ENCODE measurements at regions not wholly inside any gene's neighbourhood (a gene's known extent, or its start where the extent isn't known, plus 50 kb on each side); places are given as distances from the start of the nearest gene placed in this dataset.
"Not testable (repeated sequence)": the region's sequence is repeated elsewhere in the genome, so short reads cannot be mapped to it uniquely, and the experiment has no call there.

GRCh38 chr2:16072638-16073290, 132.4 kb downstream of the MYCN start:
- DNase-seq (ENCODE audit: low read depth, low spot score): no peak
- no peak overlapping the region for H3K27ac ChIP-seq

GRCh38 chr2:16071865-16072637, 131.7 kb downstream of the MYCN start:
- H3K27ac ChIP-seq: no peak overlapping the region
- no peak for DNase-seq (ENCODE audit: low read depth, low spot score)

GRCh38 chr2:16071039-16071864, 130.9 kb downstream of the MYCN start:
- no peak overlapping the region for H3K27ac ChIP-seq
- DNase-seq (ENCODE audit: low read depth, low spot score): no peak

GRCh38 chr2:16070648-16070971, 130.3 kb downstream of the MYCN start:
- DNase-seq (ENCODE audit: low read depth, low spot score): no peak
- no peak overlapping the region for H3K27ac ChIP-seq

- DNase-seq (ENCODE audit: low read depth, low spot score): no peak
- H3K27ac ChIP-seq: no peak overlapping the region
Measured at GRCh38 chr2:16069933-16070647, 129.7 kb downstream of the MYCN start.

GRCh38 chr2:16069663-16069932, 129.2 kb downstream of the MYCN start:
- no peak overlapping the region for H3K27ac ChIP-seq
- no peak for DNase-seq (ENCODE audit: low read depth, low spot score)

DNA sequence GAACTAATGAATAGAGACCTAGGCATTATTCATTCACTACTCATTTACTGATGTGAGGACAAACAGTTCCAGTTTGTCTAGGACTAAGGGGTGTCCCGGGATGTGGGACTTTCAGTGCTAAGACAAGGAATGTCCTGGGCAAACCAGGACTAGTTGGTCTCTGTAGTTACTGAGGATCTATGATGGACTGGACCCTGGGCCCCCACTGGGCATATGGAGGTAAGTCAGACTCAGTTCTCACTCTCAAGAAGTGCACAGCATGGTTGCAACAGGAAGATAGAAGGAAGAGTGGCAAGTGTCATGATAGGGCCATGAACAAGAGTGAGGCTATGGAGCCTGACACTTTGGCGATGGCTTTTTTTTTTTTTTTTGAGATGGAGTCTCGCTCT, 128.2 kb downstream of the MYCN start:
- no peak overlapping the region for H3K27ac ChIP-seq
- DNase-seq (ENCODE audit: low read depth, low spot score): no peak

DNA sequence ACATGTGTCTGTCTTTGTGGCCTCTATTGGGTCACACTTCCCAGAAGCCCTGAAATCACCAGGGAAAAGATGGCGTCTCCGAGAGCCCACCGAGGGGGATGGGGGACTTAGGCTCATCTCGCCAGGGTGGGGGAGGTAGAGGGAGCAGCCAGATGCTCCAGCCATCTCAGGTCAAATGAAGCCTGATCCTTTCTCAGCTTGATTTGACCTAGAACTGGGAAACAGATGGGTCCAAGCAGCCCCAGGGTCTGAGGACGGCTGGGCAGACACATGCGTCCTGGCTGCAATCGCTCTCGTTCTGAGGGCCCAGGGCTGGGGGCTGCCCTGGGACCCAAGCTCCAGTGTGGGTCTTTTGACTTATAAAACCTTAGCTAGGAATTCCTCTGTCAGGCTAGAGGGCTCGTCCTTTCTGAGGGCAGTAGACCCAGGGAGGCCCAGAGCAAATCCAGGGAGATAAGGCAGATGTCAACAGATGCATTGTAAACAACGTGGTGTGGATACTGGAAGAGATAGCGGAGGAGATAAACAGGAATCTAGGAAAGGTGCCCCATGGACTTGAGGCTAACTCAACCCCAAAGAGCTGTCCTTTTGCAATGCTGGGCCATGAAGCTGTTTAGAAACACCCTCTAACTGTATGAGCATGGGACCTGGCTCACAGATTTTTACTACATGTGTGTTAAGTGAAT, 127.7 kb downstream of the MYCN start:
- no peak overlapping the region for H3K27ac ChIP-seq
- DNase-seq (ENCODE audit: low read depth, low spot score): no peak

DNA sequence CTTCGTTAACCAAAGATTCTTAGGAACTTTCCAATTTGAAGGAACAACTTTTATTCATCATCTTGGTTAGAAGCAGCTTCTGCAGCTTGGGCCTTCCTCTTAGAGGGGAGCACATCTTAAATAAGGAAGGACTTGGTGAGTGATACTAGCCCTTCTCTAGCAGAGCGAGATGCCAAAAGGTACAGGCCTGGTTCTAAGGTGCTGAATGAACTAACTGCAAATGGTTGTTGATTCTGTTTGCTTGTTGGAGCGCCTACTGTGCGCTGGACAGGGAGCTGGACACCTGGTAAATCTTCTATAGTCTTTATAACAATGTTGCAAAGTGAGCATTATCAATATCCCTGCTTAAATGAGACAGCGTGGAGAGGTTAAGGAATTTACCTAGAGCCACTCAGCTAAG, 127.1 kb downstream of the MYCN start:
- DNase-seq (ENCODE audit: low read depth, low spot score): no peak
- no peak overlapping the region for H3K27ac ChIP-seq

DNA sequence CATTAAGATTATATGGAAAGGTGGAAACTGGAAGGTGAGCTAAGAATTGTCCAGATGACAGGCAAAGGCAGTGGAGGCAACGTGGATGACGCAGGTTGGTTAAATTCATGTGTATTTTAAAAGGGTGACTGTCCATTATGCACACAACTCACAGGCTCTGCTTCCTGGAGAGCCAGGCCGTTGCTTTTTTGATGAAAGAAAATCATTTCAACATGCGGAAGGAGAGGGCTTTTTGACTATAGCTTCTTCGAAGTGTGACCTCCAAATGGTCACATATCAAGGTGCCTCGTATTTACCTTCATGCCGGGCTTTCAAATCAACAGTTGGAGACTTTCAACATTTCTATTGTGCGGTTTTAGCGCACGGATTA, 126.7 kb downstream of the MYCN start:
- no peak for DNase-seq (ENCODE audit: low read depth, low spot score)
- no peak overlapping the region for H3K27ac ChIP-seq

GRCh38 chr2:16066261-16067036, 126.1 kb downstream of the MYCN start:
- H3K27ac ChIP-seq: no peak overlapping the region
- DNase-seq (ENCODE audit: low read depth, low spot score): no peak

DNA sequence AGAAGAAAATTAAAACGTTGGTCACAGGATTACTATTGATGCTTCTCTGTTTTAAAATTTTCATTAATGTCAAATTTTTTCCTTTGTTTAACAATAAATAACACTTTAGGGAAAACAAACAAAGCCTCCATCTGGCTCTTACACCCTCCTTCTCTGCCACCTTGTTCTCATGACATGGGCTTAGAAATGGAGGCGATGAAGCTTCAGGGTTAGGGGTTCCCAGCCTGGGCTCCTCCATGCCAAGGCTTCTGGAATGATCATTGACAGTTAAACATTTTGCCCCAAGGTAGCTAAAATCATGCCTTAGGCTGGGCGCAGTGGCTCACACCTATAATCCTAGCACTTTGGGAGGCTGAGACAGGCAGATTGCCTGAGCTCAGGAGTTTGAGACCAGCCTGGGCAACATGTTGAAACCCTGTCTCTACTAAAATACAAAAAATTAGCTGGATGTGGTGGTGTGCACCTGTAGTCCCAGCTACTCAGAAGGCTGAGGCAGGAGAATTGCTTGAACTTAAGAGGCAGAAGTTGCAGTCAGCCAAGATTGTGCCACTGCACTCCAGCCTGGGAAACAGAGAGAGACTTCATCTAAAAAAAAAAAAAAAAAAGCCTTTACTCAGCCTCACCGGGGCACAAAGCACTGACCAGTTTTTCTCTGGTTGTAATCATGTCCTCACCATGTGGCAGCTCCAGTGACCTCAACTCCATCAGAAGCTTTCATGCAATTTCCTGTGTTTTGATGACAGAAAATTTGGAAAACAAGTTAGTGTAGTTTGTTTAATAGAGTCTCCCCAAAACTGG, 125.1 kb downstream of the MYCN start:
- H3K27ac ChIP-seq; DNase-seq (ENCODE audit: low read depth, low spot score): not testable (repeated sequence)

DNA sequence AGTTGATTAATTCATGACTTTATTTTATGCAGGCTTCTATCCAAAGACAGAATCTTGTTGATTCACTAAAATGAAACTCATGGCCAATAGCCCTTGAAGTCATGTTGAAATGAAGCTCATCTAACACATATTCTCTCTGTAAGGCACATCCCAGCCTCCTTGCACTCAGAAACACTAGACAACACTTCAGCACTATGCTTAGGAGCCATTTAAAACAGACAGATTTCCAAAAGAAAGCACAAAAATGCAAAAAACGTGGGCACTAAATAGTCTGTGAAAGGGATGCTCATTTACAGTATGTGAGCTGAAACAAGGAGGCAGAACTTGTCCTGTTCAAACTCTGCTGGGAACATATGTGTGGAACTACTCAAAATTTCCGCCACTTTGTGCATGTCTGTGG, 124.4 kb downstream of the MYCN start:
- H3K27ac ChIP-seq: no peak overlapping the region
- DNase-seq (ENCODE audit: low read depth, low spot score): no peak

GRCh38 chr2:16063955-16064633, 123.7 kb downstream of the MYCN start:
- no peak for DNase-seq (ENCODE audit: low read depth, low spot score)
- no peak overlapping the region for H3K27ac ChIP-seq

DNA sequence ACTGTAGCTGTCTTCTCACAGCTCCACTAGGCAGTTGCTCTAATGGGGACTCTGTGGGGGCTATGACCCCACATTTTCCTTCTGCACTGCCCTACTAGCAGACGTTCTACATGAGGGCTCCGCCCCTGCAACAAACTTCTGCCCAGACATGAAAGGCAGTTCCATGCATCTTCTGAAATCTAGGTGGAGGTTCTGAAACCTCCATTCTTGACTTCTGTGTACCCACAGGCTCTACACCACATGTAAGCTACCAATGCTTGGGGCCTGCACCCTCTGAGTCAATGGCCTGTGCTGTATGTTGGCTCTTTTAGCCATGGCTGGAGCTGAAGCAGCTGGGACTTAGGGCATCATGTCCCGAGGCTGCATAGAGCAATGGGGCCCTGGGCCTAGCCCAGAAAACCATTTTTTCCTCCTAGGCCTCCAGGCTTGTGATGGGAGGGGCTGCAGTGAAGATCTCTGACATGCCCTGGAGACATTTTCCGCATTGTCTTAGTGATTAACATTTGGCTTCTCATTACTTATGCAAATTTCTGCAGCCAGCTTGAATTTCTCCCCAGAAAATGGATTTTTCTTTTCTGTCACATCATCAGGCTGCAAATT, 123.0 kb downstream of the MYCN start:
- DNase-seq (ENCODE audit: low read depth, low spot score): no peak

GRCh38 chr2:16062471-16063250, 122.3 kb downstream of the MYCN start:
- H3K27ac ChIP-seq: no peak overlapping the region
- no peak for DNase-seq (ENCODE audit: low read depth, low spot score)

More for the DNA sequence above, 123.0 kb downstream of the MYCN start:
- H3K27ac ChIP-seq: no peak overlapping the region
